ENCODE measurements at regions not wholly inside any gene's neighbourhood (a gene's known extent, or its start where the extent isn't known, plus 50 kb on each side); places are given as distances from the start of the nearest gene placed in this dataset.

GRCh38 chr22:46060292-46061123, 83.5 kb upstream of the WNT7B start:
- TF ChIP-seq CTCF (conservative IDR thresholded peaks at IDR 0.05; ENCODE audit: low read length) (no peak), EZH2phosphoT487 (IDR thresholded peaks at IDR 0.05; ENCODE audit: borderline replicate concordance) (no peak)
